HT1080 (cell line): ENCODE measurements at regions not wholly inside any gene's neighbourhood (a gene's known extent, or its start where the extent isn't known, plus 50 kb on each side); places are given as distances from the start of the nearest gene placed in this dataset.

Source experiments
- DNase-seq: peaks from one replicate; pipeline ENCODE4 v3.0.0-alpha.2; 2015; ENCODE audit warnings: low read depth

- no peak for DNase-seq
Measured at GRCh38 chr2:122164964-122165363, 409.5 kb downstream of the TSN start.

DNA sequence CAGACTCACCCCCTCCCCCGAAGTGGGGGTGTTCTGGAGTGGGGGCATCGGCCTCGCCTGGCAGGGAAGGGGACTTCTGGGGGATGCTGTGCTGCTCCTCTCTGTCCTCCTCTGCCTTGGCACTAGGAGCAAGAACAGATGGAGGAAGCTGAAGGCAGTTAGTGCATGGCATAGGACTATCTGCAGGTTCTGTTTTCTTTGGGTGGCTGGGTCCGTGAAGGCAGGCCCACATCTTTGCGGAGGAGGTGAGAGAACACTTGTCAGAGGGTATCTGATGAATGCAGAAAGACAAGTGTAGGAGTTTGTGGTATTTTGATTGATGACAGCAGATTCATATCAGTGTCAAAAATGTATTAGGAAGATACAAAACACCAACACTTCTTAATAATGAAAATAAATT lies 411.4 kb downstream of the TSN start:
- no peak for DNase-seq

- DNase-seq: no peak
Measured at GRCh38 chr2:122167515-122167914, 412.1 kb downstream of the TSN start.

DNA sequence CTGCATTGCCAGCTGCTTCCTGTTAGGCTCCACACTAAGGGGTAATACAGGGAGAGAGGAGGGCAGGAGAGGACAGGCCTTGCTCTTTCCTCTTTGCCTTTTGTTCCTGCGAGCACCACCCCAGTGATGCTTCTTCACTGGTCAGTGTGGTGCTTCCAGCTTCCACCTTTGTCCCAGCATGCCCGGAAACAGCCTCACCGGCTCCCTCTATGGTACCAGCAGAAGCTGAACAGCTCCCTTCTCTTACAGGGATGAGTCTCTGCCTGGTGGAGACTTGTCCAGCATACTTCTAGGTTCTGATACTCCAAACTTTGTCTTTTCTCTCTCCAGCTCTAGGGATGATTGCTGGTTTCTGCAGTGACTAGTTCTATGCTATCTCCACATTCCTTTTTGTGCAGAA lies 413.3 kb downstream of the TSN start:
- DNase-seq: no peak

- no peak for DNase-seq
Measured at GRCh38 chr2:122172812-122173211, 417.4 kb downstream of the TSN start.

DNA sequence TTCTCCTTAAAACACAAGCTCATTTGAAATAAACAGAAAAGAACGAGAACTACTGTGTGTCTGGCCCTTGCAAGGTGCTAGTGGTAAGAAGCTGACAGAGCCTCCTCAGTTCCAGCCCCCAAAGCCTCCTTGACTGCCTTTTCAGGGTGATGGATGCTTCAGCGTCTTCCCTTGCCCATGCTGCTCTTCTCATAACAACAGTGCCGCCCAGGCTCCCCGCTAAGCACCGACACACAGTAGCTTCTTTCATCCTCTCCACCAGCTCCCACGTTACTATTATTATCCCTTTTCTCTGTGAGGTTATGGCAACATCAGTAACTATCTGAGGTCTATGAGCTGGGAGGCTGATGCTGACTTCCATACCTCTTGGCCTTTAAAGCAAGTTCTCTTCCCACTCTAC lies 418.6 kb downstream of the TSN start:
- DNase-seq: no peak

DNA sequence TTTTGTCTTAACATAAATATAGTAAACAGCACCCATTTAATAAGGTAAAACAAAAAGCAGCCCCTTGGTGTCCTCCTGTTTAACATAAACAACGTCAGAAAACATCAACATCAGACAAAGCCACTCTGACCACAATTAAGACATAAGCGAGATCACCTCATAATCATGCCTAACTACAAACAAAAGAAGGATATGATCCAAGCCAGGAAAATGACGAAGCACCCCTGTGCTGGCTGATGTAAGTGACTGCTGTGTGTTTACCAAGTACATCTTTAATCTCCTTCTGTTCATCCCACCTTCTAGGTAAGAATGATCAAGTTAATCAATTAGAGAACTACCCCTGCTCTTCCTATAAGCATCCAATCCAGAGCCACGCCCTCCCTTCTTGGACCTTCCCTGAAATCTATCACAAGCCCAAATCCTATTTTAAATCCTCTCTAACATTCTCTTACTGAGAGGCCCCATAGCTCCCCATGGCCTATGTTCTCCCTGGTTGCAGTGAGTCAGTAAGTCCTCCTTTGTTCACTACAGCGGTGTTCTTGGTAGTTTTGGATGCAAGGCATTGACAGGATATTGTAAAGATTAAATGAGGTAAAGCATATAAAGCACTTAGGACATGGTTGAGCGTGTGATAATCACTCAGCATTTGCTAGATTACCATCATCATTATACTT lies 424.2 kb downstream of the TSN start:
- peak; percentile 56 for DNase-seq

GRCh38 chr2:122180972-122181371 lies 425.5 kb downstream of the TSN start:
- DNase-seq: peak; percentile 70

GRCh38 chr2:122182616-122183355 lies 427.3 kb downstream of the TSN start:
- DNase-seq: peak; percentile 26

GRCh38 chr2:122183890-122184289 lies 428.4 kb downstream of the TSN start:
- no peak for DNase-seq

GRCh38 chr2:122186761-122187222 lies 431.3 kb downstream of the TSN start:
- DNase-seq: no peak

- peak; percentile 65 for DNase-seq
Measured at GRCh38 chr2:122191331-122191730, 435.9 kb downstream of the TSN start.

- no peak for DNase-seq
Measured at GRCh38 chr2:122193622-122194021, 438.2 kb downstream of the TSN start.

- peak; percentile 72 for DNase-seq
Measured at GRCh38 chr2:122194546-122194945, 439.1 kb downstream of the TSN start.

- peak; percentile 95 for DNase-seq
Measured at GRCh38 chr2:122203523-122203922, 448.1 kb downstream of the TSN start.

DNA sequence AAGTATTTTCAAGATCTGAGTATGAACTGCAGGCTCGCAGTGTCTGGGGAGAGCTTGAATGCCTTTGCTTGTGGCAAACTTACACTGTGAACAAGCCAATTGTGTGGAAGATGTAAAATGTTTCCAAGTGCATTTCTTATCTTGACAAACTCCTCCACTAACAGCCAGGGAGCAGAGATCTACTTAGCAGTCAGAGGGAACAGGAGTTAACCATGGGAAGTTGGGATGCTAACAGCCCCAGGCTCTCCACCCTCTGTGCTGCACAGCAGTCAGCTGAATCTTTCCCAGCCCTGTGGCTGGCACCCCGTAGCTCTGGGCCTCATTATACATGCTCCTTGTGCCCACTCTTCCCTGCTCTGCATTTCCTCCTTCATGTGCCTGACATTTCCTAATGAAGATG lies 450.2 kb downstream of the TSN start:
- DNase-seq: no peak

DNA sequence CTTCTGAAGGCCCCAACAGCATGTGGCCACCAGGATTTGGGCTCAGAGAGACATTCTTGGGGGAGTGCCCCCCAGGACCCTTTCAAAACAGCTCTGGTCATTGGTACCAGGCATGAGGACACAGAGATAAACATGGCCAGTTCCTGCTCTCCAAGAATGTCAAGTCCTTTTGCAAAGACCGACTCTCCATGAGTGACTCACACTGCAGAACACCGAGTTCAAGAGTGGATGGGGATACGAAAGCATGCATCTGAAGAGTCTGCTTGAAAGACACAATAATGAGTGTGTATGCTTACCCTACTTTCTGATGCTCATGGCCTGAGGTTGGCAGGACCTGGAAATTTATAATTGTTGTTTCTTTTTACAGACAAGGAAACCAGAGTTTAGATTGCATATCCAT lies 450.6 kb downstream of the TSN start:
- no peak for DNase-seq

GRCh38 chr2:122209377-122209776 lies 453.9 kb downstream of the TSN start:
- no peak for DNase-seq

GRCh38 chr2:122210065-122210464 lies 454.6 kb downstream of the TSN start:
- no peak for DNase-seq

DNA sequence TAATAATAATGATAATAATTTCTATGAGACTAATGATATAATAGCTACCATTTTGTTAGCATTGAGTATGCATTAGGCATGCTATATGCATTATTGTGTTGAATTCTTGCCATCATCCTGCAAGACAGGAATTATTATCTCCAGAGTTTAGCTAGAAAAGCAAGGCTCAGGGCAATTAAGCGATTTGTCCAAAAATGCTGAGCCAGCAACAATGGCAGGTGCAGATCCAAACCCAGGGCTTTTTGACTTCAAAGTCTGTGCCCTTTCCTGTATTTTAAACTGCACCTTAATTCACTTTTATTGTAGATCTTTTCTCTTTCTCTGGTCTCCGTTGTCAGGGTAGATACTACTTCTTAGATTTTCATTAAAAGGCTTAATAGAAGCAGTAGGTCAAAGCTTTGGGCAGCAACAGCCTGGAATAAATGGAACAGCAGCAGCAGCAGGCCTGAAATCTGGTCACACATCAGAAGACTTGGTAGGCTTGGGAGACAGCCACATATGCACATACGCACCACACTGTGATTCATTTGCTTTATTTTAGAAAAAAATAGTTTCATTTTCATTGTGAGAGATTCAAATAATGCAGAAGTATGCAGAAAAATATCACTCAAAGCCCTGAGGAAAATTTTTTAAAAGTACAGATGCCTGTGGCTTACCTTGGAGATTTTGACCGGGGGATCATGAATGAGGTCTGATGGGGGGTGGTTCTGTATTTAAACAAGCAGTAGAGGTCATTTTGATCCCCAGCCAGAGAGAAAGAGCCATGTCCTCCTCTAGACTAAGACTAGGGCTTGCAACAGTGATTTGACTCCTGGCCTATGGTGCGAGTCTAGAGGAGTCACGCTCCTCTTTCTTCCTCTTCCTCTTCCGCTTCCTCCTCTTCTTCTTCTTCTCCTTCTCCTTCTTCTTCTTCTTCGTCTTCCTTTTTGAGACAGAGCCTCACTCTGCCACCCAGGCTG lies 455.7 kb downstream of the TSN start:
- no peak for DNase-seq

- no peak for DNase-seq
Measured at GRCh38 chr2:122213312-122213711, 457.9 kb downstream of the TSN start.

- DNase-seq: no peak
Measured at GRCh38 chr2:122216071-122216470, 460.6 kb downstream of the TSN start.
